HG03280 (cell line): ENCODE measurements at regions not wholly inside any gene's neighbourhood (a gene's known extent, or its start where the extent isn't known, plus 50 kb on each side); places are given as distances from the start of the nearest gene placed in this dataset.

Experiments used
- ATAC-seq: cut with Tn5 transposase; IDR thresholded peaks from one replicate; pipeline ENCODE4 v1.9.1; 2021; ENCODE audit warnings: mild to moderate bottlenecking, moderate library complexity; ENCODE audit not compliant: unreplicated experiment

GRCh38 chr3:21152555-21152954 is 598.5 kb downstream of the ZNF385D start:
- no peak for ATAC-seq

- no peak for ATAC-seq
These were observed 608.1 kb downstream of the ZNF385D start for GRCh38 chr3:21142949-21143348.

GRCh38 chr3:21142031-21142430 is 609.0 kb downstream of the ZNF385D start:
- no peak for ATAC-seq

GRCh38 chr3:21140785-21141184 is 610.2 kb downstream of the ZNF385D start:
- ATAC-seq: no peak

GRCh38 chr3:21138085-21138484 is 612.9 kb downstream of the ZNF385D start:
- no peak for ATAC-seq

GRCh38 chr3:21132896-21133295 is 618.1 kb downstream of the ZNF385D start:
- no peak for ATAC-seq

- no peak for ATAC-seq
These were observed 630.2 kb downstream of the ZNF385D start for GRCh38 chr3:21120826-21121225.

- no peak for ATAC-seq
These were observed 633.6 kb downstream of the ZNF385D start for GRCh38 chr3:21117370-21117769.

GRCh38 chr3:21109056-21109455 is 642.0 kb downstream of the ZNF385D start:
- no peak for ATAC-seq

- ATAC-seq: no peak
These were observed 645.2 kb downstream of the ZNF385D start for GRCh38 chr3:21105784-21106183.

- no peak for ATAC-seq
These were observed 650.2 kb downstream of the ZNF385D start for GRCh38 chr3:21100656-21101359.

GRCh38 chr3:21094686-21095085 is 656.3 kb downstream of the ZNF385D start:
- ATAC-seq: no peak

- ATAC-seq: no peak
These were observed 677.4 kb downstream of the ZNF385D start for GRCh38 chr3:21073561-21073960.

GRCh38 chr3:21067031-21067813 is 683.8 kb downstream of the ZNF385D start:
- no peak for ATAC-seq

GRCh38 chr3:21062831-21063294 is 688.1 kb downstream of the ZNF385D start:
- ATAC-seq: no peak

- ATAC-seq: no peak
These were observed 691.6 kb downstream of the ZNF385D start for GRCh38 chr3:21059404-21059803.

- ATAC-seq: no peak
These were observed 694.7 kb downstream of the ZNF385D start for GRCh38 chr3:21056293-21056692.

GRCh38 chr3:21055015-21055414 is 696.0 kb downstream of the ZNF385D start:
- no peak for ATAC-seq

- ATAC-seq: no peak
These were observed 696.9 kb downstream of the ZNF385D start for GRCh38 chr3:21054064-21054463.

GRCh38 chr3:21049334-21050062 is 701.5 kb downstream of the ZNF385D start:
- no peak for ATAC-seq

GRCh38 chr3:21043139-21043538 is 707.9 kb downstream of the ZNF385D start:
- ATAC-seq: no peak

- no peak for ATAC-seq
These were observed 708.8 kb downstream of the ZNF385D start for GRCh38 chr3:21042184-21042583.
